K562 (cell line): ENCODE measurements at regions not wholly inside any gene's neighbourhood (a gene's known extent, or its start where the extent isn't known, plus 50 kb on each side); places are given as distances from the start of the nearest gene placed in this dataset.

Source experiments
- ATAC-seq: fragments of 200-7000 bp; cut with Tn5 transposase; 3 replicates; pipeline ENCODE4 v1.9.1; 2020; ENCODE audit warnings: moderate library complexity
- BruUV-seq: library from RNA; stranded (reverse); fragments of 400-500 nt; replicated peaks from 2 replicates; lab custom pipeline; 2021; lab: Mats Ljungman, UMichigan
- CTCF ChIA-PET: fragments of 300-600 bp; formaldehyde crosslinking; extraction: SDS; loops from one replicate; lab custom pipeline; 2021; ENCODE audit warnings: low intra/inter-chr PET ratio; lab: Yijun Ruan, JAX
- POLR2A ChIA-PET: fragments of 300-600, 350-650 bp; sonication (Branson Sonifier 250); formaldehyde crosslinking; extraction: SDS; loops from one replicate; lab custom pipeline; 2021; ENCODE audit warnings: antibody characterized with exemption, inconsistent platforms; lab: Yijun Ruan, JAX
- DNase-seq, 4 experiments: peaks; one replicate each; pipeline versions ENCODE4 v3.0.0 to v3.0.0-alpha.2; 2011 to 2018; ENCODE audit warnings: low spot score in 3 of 4, mixed read lengths in 3 of 4; ENCODE audit errors: extremely low read depth in 1 of 4
- FAIRE-seq: peaks from 2 replicates; lab custom pipeline; 2011; peaks lifted over from hg19 to GRCh38; lab: Jason Lieb, UNC
- H2AFZ ChIP-seq: 2 replicates; pipeline ENCODE4 v1.6.0; 2011; ENCODE audit warnings: low read depth, low read length, control low read depth, inconsistent platforms
- H3K27ac ChIP-seq: fragments of 200-600 bp; 3 replicates; pipeline ENCODE4 v1.8.0; 2011; ENCODE audit warnings: low read depth, mild to moderate bottlenecking, control low read depth, inconsistent platforms, low read length, moderate library complexity, mixed read lengths; ENCODE audit errors: extremely low read depth
- H3K27me3 ChIP-seq, 2 experiments: fragments of 300-600 bp in 1 of 2; 2 replicates in 1 of 2; 3 replicates in 1 of 2; pipeline versions ENCODE4 v1.6.0 to v1.8.0; 2011; ENCODE audit warnings: inconsistent platforms in 2 of 2, low read length in 2 of 2, mild to moderate bottlenecking in 1 of 2, mixed read lengths in 1 of 2, moderate library complexity in 1 of 2; ENCODE audit not compliant: control insufficient read depth in 2 of 2, insufficient read depth in 2 of 2
- H3K36me3 ChIP-seq: fragments of 300-600 bp; 3 replicates; pipeline ENCODE4 v1.8.0; 2011; ENCODE audit warnings: mild to moderate bottlenecking, low read length, inconsistent platforms; ENCODE audit not compliant: control insufficient read depth, insufficient read depth
- H3K4me1 ChIP-seq, 2 experiments: fragments of 200-600 bp in 1 of 2; replicated peaks in 1 of 2; 2 replicates in 1 of 2; 3 replicates in 1 of 2; pipeline versions ENCODE4 v1.5.1 to v1.8.0; 2011; ENCODE audit warnings: inconsistent platforms in 2 of 2, low read length in 2 of 2, mild to moderate bottlenecking in 1 of 2, mixed read lengths in 1 of 2, moderate library complexity in 1 of 2; ENCODE audit not compliant: control insufficient read depth in 2 of 2, insufficient read depth in 2 of 2
- H3K4me2 ChIP-seq: 2 replicates; pipeline ENCODE4 v1.6.1; 2011; ENCODE audit warnings: low read length, control low read depth, inconsistent platforms, mixed read lengths; ENCODE audit not compliant: insufficient read depth
- H3K4me3 ChIP-seq: fragments of 200-600 bp; sonication (generic), shearing (Covaris generic); 2 replicates; pipeline ENCODE4 v1.5.1; 2016; ENCODE audit warnings: control low read depth, inconsistent platforms
- H3K79me2 ChIP-seq: fragments of 200-600 bp; 3 replicates; pipeline ENCODE4 v1.8.0; 2011; ENCODE audit warnings: low read length, inconsistent platforms; ENCODE audit not compliant: control insufficient read depth, insufficient read depth
- H3K9ac ChIP-seq, 2 experiments: 2 replicates each; pipeline versions ENCODE4 v1.6.0 to v1.6.1; 2011; ENCODE audit warnings: low read depth in 2 of 2, low read length in 2 of 2, control low read depth in 1 of 2, inconsistent platforms in 1 of 2, mild to moderate bottlenecking in 1 of 2, mixed read lengths in 1 of 2; ENCODE audit not compliant: insufficient read depth in 1 of 2
- H3K9me1 ChIP-seq: one replicate; pipeline ENCODE4 v1.6.0; 2011; ENCODE audit warnings: inconsistent platforms, mild to moderate bottlenecking, low read length, moderate library complexity; ENCODE audit not compliant: control insufficient read depth, insufficient read depth
- H3K9me3 ChIP-seq: replicated peaks from 2 replicates; pipeline ENCODE4 v1.5.1; 2011; ENCODE audit warnings: low read depth, low read length, inconsistent platforms; ENCODE audit not compliant: control insufficient read depth, insufficient read depth
- H4K20me1 ChIP-seq: replicated peaks from 2 replicates; pipeline ENCODE4 v1.6.1; 2011; ENCODE audit warnings: low read length, inconsistent platforms, mixed read lengths; ENCODE audit not compliant: control insufficient read depth, insufficient read depth
- ESRRA ChIP-seq: fragments of 450-650 bp; IDR thresholded peaks from 2 replicates; pipeline ENCODE4 v1.6.1; 2014; ENCODE audit warnings: low read depth, mild to moderate bottlenecking, moderate library complexity, borderline replicate concordance
- EZH2 ChIP-seq: IDR thresholded peaks from 2 replicates; pipeline ENCODE4 v1.6.1; 2012; ENCODE audit warnings: low read depth, mild to moderate bottlenecking, inconsistent platforms, low read length, borderline replicate concordance
- FOSL1 ChIP-seq: fragments of 200-800 bp; sonication (Bioruptor generic); conservative IDR thresholded peaks from 2 replicates; pipeline ENCODE4 v1.6.1; 2016; ENCODE audit warnings: missing genetic modification characterization, missing compliant biosample characterization
- RUNX1 ChIP-seq: sonication (generic); IDR thresholded peaks from 2 replicates; pipeline ENCODE4 v1.6.1; 2016; ENCODE audit warnings: antibody characterized with exemption, low read depth
- SMARCA4 ChIP-seq: fragments of 450-650 bp; IDR thresholded peaks from 2 replicates; pipeline ENCODE4 v1.6.1; 2016
- ZNF124 ChIP-seq: sonication (generic); formaldehyde crosslinking; IDR thresholded peaks from 2 replicates; pipeline ENCODE4 v1.8.1; 2022; ENCODE audit warnings: missing genetic modification reagents
- WGBS: fragments of 100-300 bp; shearing (Covaris generic); methylation state at CpG from one replicate; pipeline ENCODE4 v1.1.6; 2016; ENCODE audit warnings: low coverage, mixed read lengths; ENCODE audit not compliant: insufficient coverage; ENCODE audit errors: missing lambda C conversion rate; 5-methylcytosine and 5-hydroxymethylcytosine counted together
- in situ Hi-C: fragments of 300-500 bp; cut with MboI; formaldehyde crosslinking; loops from 4 replicates; pipeline ENCODE4 v1.15.0; 2018; ENCODE audit warnings: inconsistent platforms, mixed read lengths
- intact Hi-C: fragments of 100-400 bp; cut with micrococcal nuclease; formaldehyde crosslinking; loops from 2 replicates; pipeline ENCODE4 v1.14.2; 2022
- TF ChIP-seq, protein P1 (sequence below): fragments of 250-450 bp; sonication (Bioruptor Pico); IDR thresholded peaks from 2 replicates; pipeline ENCODE4 v1.9.0; 2021; ENCODE audit warnings: mild to moderate bottlenecking, inconsistent platforms
- TF ChIP-seq, protein P2 (sequence below): sonication (generic); formaldehyde crosslinking; IDR thresholded peaks from 2 replicates; pipeline ENCODE4 v1.4.0; 2020; ENCODE audit warnings: mild to moderate bottlenecking, missing genetic modification reagents
- TF ChIP-seq, protein P3 (sequence below), 2 experiments: fragments of 250-450 bp in 1 of 2; fragments of 450-650 bp in 1 of 2; sonication (Bioruptor Pico) in 1 of 2; IDR thresholded peaks; 2 replicates each; pipeline versions ENCODE4 v1.6.1 to v1.8.0; 2016 to 2021; ENCODE audit warnings: mild to moderate bottlenecking in 2 of 2, moderate library complexity in 2 of 2, missing compliant biosample characterization in 1 of 2, missing genetic modification characterization in 1 of 2

DNA sequence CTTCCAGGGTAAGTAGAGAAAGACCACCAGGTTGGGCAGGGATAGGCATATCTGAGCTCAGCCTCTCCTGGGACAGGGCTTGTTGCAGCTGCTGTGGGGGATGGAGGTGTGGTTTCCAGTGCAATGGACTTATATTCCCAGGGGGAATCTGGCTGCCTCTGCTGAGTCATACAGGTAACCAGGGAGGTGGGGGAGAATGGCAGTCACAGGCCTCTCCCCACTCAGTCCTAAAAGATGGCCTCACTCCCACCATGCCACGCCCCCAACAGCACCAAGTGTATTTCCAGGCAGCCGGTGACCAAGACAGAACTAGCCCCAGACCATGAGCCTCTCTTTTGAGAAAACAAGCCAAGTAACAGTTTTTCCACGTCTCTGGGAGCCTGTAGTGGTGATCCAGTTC, 1240.7 kb downstream of the BRINP3 start:
- no peaks in the 10 kb centered on the region for H3K36me3 ChIP-seq
- H3K4me1 ChIP-seq: no peaks in the 10 kb centered on the region
- no peak overlapping the region for H2AFZ ChIP-seq
- no peaks in the 10 kb centered on the region for H4K20me1 ChIP-seq
- DNase-seq: no peak
- H3K4me3 ChIP-seq: no peak overlapping the region
- intact Hi-C loops (no loop called here), in situ Hi-C loops (no loop called here)
- H3K9me3 ChIP-seq: no peaks in the 10 kb centered on the region; the same call in 1 of the 2 replicates
- no peak for ATAC-seq
- H3K27me3 ChIP-seq: no peaks in the 10 kb centered on the region
- no peaks in the 10 kb centered on the region for H3K9me1 ChIP-seq
- POLR2A ChIA-PET: interaction anchor here (0.6 kb wide), 1 partner anchor 109 kb away, joined by 3 read pairs; no protein-coding TSS in a partner anchor
- no peak overlapping the region for H3K4me2 ChIP-seq
- no TSS peak for BruUV-seq
- H3K27ac ChIP-seq: no peak overlapping the region
- no peak for FAIRE-seq
- 29% methylated on average over 3 of the region's 3 CpGs for WGBS
- CTCF ChIA-PET: no interaction called here
- no peak overlapping the region for H3K9ac ChIP-seq
- no peaks in the 10 kb centered on the region for H3K79me2 ChIP-seq
- TF ChIP-seq SMARCA4 (no peak), RUNX1 (no peak), FOSL1 (tag) (no peak), ESRRA (no peak), EZH2 (no peak), ZNF124 (CRISPR knock-in tag) (no peak)
- TF ChIP-seq, protein P1, sequence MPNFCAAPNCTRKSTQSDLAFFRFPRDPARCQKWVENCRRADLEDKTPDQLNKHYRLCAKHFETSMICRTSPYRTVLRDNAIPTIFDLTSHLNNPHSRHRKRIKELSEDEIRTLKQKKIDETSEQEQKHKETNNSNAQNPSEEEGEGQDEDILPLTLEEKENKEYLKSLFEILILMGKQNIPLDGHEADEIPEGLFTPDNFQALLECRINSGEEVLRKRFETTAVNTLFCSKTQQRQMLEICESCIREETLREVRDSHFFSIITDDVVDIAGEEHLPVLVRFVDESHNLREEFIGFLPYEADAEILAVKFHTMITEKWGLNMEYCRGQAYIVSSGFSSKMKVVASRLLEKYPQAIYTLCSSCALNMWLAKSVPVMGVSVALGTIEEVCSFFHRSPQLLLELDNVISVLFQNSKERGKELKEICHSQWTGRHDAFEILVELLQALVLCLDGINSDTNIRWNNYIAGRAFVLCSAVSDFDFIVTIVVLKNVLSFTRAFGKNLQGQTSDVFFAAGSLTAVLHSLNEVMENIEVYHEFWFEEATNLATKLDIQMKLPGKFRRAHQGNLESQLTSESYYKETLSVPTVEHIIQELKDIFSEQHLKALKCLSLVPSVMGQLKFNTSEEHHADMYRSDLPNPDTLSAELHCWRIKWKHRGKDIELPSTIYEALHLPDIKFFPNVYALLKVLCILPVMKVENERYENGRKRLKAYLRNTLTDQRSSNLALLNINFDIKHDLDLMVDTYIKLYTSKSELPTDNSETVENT: no peak
- TF ChIP-seq, protein P2, sequence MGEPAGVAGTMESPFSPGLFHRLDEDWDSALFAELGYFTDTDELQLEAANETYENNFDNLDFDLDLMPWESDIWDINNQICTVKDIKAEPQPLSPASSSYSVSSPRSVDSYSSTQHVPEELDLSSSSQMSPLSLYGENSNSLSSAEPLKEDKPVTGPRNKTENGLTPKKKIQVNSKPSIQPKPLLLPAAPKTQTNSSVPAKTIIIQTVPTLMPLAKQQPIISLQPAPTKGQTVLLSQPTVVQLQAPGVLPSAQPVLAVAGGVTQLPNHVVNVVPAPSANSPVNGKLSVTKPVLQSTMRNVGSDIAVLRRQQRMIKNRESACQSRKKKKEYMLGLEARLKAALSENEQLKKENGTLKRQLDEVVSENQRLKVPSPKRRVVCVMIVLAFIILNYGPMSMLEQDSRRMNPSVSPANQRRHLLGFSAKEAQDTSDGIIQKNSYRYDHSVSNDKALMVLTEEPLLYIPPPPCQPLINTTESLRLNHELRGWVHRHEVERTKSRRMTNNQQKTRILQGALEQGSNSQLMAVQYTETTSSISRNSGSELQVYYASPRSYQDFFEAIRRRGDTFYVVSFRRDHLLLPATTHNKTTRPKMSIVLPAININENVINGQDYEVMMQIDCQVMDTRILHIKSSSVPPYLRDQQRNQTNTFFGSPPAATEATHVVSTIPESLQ (CRISPR knock-in tag): no peak
- TF ChIP-seq, protein P3, sequence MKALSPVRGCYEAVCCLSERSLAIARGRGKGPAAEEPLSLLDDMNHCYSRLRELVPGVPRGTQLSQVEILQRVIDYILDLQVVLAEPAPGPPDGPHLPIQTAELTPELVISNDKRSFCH (CRISPR knock-in tag; IDR thresholded peaks at IDR 0.05): no peak
- TF ChIP-seq, protein P3 (tag; IDR thresholded peaks at IDR 0.05): no peak
